ENCODE measurements at regions not wholly inside any gene's neighbourhood (a gene's known extent, or its start where the extent isn't known, plus 50 kb on each side); places are given as distances from the start of the nearest gene placed in this dataset.

GRCh38 chr3:124113485-124113884 lies 121.6 kb upstream of the ROPN1 start:
- no peaks in the 10 kb centered on the region for H3K9me3 ChIP-seq
- no peak overlapping the region for H3K27ac ChIP-seq
- DNase-seq (ENCODE audit: low spot score in 2 of 2), result no peak
- 95 to 96% methylated on average over 5 of the region's 5 CpGs for WGBS, 2 donors
- H3K4me3 ChIP-seq, result no peak overlapping the region
- no peaks in the 10 kb centered on the region for H3K27me3 ChIP-seq
- TF ChIP-seq EP300 (IDR thresholded peaks at IDR 0.05) (no peak), POLR2A (IDR thresholded peaks at IDR 0.05) (no peak)
- TF ChIP-seq, protein P1, sequence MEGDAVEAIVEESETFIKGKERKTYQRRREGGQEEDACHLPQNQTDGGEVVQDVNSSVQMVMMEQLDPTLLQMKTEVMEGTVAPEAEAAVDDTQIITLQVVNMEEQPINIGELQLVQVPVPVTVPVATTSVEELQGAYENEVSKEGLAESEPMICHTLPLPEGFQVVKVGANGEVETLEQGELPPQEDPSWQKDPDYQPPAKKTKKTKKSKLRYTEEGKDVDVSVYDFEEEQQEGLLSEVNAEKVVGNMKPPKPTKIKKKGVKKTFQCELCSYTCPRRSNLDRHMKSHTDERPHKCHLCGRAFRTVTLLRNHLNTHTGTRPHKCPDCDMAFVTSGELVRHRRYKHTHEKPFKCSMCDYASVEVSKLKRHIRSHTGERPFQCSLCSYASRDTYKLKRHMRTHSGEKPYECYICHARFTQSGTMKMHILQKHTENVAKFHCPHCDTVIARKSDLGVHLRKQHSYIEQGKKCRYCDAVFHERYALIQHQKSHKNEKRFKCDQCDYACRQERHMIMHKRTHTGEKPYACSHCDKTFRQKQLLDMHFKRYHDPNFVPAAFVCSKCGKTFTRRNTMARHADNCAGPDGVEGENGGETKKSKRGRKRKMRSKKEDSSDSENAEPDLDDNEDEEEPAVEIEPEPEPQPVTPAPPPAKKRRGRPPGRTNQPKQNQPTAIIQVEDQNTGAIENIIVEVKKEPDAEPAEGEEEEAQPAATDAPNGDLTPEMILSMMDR (IDR thresholded peaks at IDR 0.05), result no peak
- peaks cover 0 to 19% (median 5%) of the 10 kb centered on the region in 4 donors for H3K4me1 ChIP-seq
- H3K36me3 ChIP-seq, result no peaks in the 10 kb centered on the region

DNA sequence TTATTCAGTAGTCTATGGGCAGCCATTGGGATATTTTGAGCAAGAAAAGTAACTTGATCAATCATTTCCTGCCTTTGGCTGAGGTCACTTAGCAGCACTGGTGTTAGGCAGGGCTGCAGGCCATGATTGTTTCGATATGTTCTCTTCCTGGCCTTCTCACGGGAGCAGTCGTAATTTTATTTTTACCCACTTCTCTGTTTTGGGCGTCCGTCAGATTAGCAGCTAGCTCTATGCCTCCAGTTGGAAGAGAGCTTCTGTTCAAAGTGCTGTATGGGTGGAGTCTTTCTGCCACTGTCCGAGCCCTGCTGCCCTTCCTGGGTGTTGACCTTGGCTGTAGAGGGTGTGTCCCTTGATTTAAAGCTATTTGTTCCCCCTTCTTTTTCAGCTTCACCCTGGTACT lies 123.4 kb upstream of the ROPN1 start:
- Histone ChIP-seq H3K9me3 (no peaks in the 10 kb centered on the region), H3K27me3 (no peaks in the 10 kb centered on the region), H3K27ac (peak overlapping the region in 2 of 4 donors; percentile 46 to 58), H3K4me1 (peaks cover 0 to 19% (median 5%) of the 10 kb centered on the region in 4 donors), H3K4me3 (no peak overlapping the region), H3K36me3 (no peaks in the 10 kb centered on the region)
- no peak for DNase-seq (ENCODE audit: low spot score in 2 of 2)
- TF ChIP-seq EP300 (IDR thresholded peaks at IDR 0.05) (no peak), POLR2A (IDR thresholded peaks at IDR 0.05) (no peak)
- TF ChIP-seq, protein P1 (IDR thresholded peaks at IDR 0.05), result no peak
- 19% methylated on average over 6 of the region's 6 CpGs for WGBS, 2 donors

DNA sequence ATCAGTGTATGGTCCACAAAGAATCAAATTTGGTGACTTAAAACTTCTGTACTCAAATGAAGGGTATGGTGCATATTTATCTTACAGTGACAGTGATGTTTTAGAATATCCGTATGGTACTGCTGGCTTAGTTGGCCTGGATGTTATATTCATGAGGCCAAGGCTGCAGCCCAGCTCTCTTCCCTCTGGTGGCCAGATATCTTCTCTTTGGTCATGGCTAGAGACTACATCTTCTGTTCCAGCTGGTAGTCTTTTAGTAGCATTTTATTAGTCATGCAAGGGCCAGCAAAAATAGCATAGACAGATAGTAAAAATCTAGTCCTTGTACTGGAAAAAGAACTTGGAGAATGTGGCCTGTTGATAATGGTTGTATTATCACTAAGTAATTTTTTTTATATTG lies 124.0 kb upstream of the ROPN1 start:
- Histone ChIP-seq H3K4me1 (peaks cover 0 to 19% (median 5%) of the 10 kb centered on the region in 4 donors), H3K27ac (no peak overlapping the region), H3K36me3 (no peaks in the 10 kb centered on the region), H3K27me3 (no peaks in the 10 kb centered on the region), H3K9me3 (no peaks in the 10 kb centered on the region), H3K4me3 (no peak overlapping the region)
- TF ChIP-seq, protein P1 (IDR thresholded peaks at IDR 0.05), result no peak
- TF ChIP-seq EP300 (IDR thresholded peaks at IDR 0.05), result no peak
- TF ChIP-seq POLR2A (IDR thresholded peaks at IDR 0.05), result no peak
- DNase-seq (ENCODE audit: low spot score in 2 of 2), result no peak
- WGBS, 2 donors, result 35 to 42% methylated on average over 1 of the region's 1 CpG

DNA sequence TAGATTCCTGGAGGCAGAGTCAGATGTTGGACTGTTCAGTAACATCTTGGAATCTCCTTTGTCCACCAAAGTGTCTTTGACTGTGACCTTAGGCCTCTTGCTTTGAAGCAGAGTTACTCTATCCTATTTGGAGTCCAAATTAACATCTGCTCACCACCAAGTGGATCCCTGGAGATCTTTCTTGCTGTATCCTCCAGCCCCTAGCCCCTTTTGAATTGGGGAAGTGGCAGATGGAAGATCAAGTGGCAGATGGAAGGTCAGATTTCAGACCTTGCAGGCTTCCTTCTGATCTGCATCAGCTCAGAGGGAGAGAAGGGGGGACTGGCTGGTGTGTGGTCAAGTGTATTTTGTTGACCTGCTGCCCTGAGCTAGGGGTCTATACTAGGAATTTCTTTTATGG lies 125.0 kb upstream of the ROPN1 start:
- Histone ChIP-seq H3K27me3 (no peaks in the 10 kb centered on the region), H3K4me1 (peaks cover 0 to 19% (median 5%) of the 10 kb centered on the region in 4 donors), H3K9me3 (no peaks in the 10 kb centered on the region), H3K27ac (no peak overlapping the region), H3K4me3 (no peak overlapping the region), H3K36me3 (no peaks in the 10 kb centered on the region)
- DNase-seq (ENCODE audit: low spot score in 2 of 2), result no peak
- no peak for TF ChIP-seq EP300 (IDR thresholded peaks at IDR 0.05)
- TF ChIP-seq, protein P1 (IDR thresholded peaks at IDR 0.05), result no peak
- TF ChIP-seq POLR2A (IDR thresholded peaks at IDR 0.05), result no peak

DNA sequence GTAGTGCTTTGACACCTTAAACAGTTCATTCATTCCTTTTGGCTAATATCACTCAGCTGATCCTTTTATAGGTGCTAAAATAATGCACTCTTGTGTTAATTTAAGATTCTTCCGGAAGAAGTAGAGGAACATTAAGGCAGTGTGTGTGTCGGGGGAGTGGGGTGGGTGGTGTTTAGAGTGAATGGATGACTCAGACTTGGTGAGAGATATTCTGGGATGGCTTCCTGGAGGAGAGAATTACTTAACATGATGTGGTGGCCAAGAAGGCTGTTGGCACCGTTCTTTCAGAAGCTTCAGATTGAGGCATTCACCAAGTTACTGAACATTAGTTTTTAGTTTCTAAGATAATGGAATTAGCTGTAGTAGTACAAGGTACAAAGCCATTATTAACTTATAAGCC lies 125.6 kb upstream of the ROPN1 start:
- WGBS, 2 donors, result 53% methylated on average over 3 of the region's 3 CpGs
- no peak for DNase-seq (ENCODE audit: low spot score in 2 of 2)
- H3K27ac ChIP-seq, result no peak overlapping the region
- no peaks in the 10 kb centered on the region for H3K27me3 ChIP-seq
- no peak for TF ChIP-seq EP300 (IDR thresholded peaks at IDR 0.05)
- TF ChIP-seq, protein P1 (IDR thresholded peaks at IDR 0.05), result no peak
- TF ChIP-seq POLR2A (IDR thresholded peaks at IDR 0.05), result no peak
- no peaks in the 10 kb centered on the region for H3K36me3 ChIP-seq
- no peak overlapping the region for H3K4me3 ChIP-seq
- peaks cover 0 to 19% (median 5%) of the 10 kb centered on the region in 4 donors for H3K4me1 ChIP-seq
- no peaks in the 10 kb centered on the region for H3K9me3 ChIP-seq
